Kidney epithelial cell (primary cell): ENCODE measurements at regions not wholly inside any gene's neighbourhood (a gene's known extent, or its start where the extent isn't known, plus 50 kb on each side); places are given as distances from the start of the nearest gene placed in this dataset.
"Not testable (repeated sequence)": the region's sequence is repeated elsewhere in the genome, so short reads cannot be mapped to it uniquely, and the experiment has no call there.

Experiments used
- DNase-seq: peaks from one replicate; pipeline ENCODE4 v3.0.0-alpha.2; 2010; ENCODE audit warnings: low read depth
- H3K27me3 ChIP-seq: 2 replicates; pipeline ENCODE4 v1.6.0; 2011; ENCODE audit warnings: low read length; ENCODE audit not compliant: control insufficient read depth, insufficient read depth
- H3K36me3 ChIP-seq: 2 replicates; pipeline ENCODE4 v1.5.1; 2011; ENCODE audit warnings: low read length; ENCODE audit not compliant: control insufficient read depth, insufficient read depth
- H3K4me3 ChIP-seq: 2 replicates; pipeline ENCODE4 v1.5.1; 2011; ENCODE audit warnings: low read depth, mild to moderate bottlenecking, control low read depth, low read length
- TF ChIP-seq, protein P1 (sequence below): IDR thresholded peaks from 2 replicates; pipeline ENCODE4 v1.5.1; 2011; ENCODE audit warnings: mild to moderate bottlenecking, moderate library complexity, low read length, control low read depth, inconsistent platforms; ENCODE audit not compliant: insufficient read depth, poor library complexity, severe bottlenecking

DNA sequence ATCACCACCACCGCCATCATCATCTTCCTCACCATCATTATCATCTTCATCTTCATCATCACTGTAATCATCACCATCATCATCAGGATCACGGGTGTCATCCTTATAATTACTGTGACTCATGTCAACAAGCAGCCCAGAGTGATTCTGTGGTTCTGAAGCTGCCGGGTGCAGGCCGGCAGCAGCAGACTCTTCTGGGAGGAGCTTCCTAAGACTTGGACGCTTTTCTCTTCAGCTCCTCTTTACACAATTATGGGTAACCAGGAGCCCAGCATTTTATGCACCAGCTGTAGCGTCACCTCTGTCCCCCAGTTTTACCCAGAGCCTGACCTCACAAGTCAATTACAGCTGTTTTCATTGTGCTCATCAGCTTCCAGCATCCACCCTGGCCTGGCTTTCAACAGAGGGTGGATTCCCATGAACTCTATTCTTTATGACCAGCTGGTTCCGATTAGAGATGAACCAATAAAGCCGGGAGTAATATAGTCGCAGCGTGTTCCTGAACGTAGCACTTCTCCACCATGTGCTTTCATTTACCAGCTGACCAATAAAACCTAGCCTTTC, 275.8 kb downstream of the FOXL1 start:
- no peak for DNase-seq
- Histone ChIP-seq H3K27me3 (peaks cover 3% of the 10 kb centered on the region), H3K4me3 (no peak overlapping the region), H3K36me3 (no peaks in the 10 kb centered on the region)
- TF ChIP-seq, protein P1, sequence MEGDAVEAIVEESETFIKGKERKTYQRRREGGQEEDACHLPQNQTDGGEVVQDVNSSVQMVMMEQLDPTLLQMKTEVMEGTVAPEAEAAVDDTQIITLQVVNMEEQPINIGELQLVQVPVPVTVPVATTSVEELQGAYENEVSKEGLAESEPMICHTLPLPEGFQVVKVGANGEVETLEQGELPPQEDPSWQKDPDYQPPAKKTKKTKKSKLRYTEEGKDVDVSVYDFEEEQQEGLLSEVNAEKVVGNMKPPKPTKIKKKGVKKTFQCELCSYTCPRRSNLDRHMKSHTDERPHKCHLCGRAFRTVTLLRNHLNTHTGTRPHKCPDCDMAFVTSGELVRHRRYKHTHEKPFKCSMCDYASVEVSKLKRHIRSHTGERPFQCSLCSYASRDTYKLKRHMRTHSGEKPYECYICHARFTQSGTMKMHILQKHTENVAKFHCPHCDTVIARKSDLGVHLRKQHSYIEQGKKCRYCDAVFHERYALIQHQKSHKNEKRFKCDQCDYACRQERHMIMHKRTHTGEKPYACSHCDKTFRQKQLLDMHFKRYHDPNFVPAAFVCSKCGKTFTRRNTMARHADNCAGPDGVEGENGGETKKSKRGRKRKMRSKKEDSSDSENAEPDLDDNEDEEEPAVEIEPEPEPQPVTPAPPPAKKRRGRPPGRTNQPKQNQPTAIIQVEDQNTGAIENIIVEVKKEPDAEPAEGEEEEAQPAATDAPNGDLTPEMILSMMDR, result no peak

DNA sequence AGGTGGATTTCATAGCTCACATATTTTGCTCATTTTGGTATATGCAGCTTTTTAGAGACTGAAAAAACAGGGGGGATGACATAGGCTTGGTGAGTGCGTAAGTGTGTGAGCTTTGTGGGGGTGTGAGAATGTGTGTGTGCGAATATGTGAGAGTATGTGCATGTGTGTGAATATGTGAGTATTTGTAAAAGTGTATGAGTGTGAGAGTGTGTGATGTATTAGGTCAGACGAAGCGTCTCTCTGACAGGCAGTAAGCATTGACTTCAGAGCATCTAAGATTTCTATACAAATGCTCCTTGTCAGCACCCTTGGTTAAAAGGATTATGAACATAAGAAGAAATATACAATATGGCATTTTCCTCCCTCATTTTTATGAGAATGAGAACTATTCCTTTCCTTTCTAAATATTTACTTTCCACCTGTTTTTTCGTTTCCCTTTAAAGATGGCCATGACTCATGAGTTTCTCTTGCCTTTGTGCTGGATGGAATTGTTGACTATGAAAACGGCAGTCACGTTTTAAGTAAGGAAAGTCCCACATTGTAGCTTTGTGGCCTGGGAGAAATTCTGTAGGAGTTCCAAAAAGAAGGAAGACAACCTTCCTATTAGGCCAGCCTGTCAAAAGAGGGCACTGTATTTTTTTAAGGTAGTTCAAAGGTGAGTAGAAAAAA, 276.4 kb downstream of the FOXL1 start:
- TF ChIP-seq, protein P1, result no peak
- Histone ChIP-seq H3K36me3 (no peaks in the 10 kb centered on the region), H3K27me3 (peaks cover 3% of the 10 kb centered on the region), H3K4me3 (no peak overlapping the region)
- DNase-seq, result no peak

DNA sequence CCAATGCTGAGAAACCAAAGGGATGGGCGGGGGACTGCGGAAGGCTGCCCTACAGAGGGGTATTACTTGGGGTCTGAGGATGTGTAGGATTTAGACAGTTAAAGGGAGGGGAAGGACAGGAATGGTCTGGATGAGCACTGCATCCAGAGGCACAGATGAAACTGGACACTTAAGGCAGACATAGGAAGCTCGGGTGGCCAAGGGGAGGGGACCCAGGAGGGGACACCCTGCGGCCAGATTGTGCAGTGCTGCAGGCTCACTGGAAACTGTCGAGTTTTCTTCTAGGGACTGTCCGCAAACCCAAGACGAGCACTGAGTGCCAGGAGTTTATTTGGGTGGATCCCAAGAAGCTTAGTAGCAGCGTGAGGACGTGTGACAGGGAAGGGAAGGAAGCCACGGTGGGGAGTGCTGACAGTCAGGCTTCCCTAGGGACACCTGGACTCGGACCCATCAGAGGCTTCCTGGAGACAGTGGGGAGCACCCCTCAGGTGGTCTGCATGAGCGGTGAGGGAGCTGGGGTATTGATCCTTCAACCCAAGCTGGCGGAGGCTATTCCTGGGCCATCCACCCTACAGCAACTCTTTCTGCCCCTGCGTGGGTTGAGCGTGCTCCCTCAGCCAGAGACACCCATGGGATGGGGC, 278.7 kb downstream of the FOXL1 start:
- TF ChIP-seq, protein P1, result no peak
- no peak for DNase-seq
- no peaks in the 10 kb centered on the region for H3K36me3 ChIP-seq
- no peak overlapping the region for H3K4me3 ChIP-seq
- no peaks in the 10 kb centered on the region for H3K27me3 ChIP-seq

DNA sequence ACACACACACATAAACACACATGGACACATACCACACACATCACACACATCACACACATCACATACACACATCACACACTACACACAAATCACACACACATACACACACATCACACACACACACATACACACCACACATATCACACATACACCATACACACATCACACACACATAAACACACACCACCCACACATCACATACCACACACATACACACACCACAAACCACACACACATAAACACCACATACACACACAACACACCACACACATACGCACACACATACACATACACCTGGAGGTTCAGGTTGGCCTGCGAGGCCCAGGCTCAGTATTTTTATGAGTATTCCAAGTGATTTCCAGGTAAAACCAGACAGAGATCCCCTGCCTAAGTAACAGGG, 279.5 kb downstream of the FOXL1 start:
- Histone ChIP-seq H3K36me3 (no peaks in the 10 kb centered on the region), H3K4me3 (no peak overlapping the region), H3K27me3 (no peaks in the 10 kb centered on the region)
- TF ChIP-seq, protein P1, result no peak
- no peak for DNase-seq

DNA sequence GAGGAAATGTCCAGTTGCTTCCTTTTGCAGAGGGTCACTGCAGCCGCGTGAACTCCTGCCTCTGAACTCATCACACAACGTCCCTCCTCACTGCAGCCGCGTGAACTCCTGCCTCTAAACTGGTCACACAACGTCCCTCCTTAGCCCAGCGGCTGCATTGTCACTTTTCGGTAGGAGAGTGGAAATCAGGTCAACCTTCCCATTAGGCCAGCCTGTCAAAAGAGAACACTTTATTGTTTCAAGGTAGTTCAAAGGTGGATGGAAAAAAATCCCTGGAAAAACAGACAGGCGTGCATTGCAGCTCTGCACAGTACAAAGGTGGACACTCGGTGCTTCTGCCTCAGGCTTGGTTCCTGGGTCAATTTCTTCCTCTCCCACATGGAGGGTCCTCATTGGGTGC, 280.2 kb downstream of the FOXL1 start:
- TF ChIP-seq, protein P1, result no peak
- Histone ChIP-seq H3K27me3 (no peaks in the 10 kb centered on the region), H3K4me3 (no peak overlapping the region), H3K36me3 (no peaks in the 10 kb centered on the region)
- no peak for DNase-seq

DNA sequence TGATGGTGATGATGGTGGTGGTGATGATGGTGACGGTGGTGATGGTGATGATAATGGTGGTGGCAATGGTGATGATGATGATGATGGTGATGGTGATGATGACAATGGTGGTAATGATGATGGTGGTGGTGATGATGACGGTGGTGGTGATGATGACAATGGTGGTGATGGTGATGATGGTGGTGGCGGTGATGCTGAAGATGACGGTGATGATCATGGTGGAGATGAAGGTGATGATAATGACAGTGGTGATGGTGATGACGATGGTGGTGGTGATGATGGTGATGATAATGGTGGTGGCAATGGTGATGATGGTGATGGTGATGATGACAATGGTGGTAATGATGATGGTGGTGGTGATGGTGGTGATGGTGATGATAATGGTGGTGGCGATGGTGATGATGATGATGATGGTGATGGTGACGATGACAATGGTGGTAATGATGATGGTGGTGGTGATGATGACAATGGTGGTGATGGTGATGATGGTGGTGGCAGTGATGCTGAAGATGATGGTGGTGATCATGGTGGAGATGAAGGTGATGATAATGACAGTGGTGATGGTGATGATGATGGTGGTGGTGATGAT, 283.0 kb downstream of the FOXL1 start:
- not testable (repeated sequence) for H3K36me3 ChIP-seq, DNase-seq, H3K4me3 ChIP-seq, H3K27me3 ChIP-seq
